ENCODE measurements at regions not wholly inside any gene's neighbourhood (a gene's known extent, or its start where the extent isn't known, plus 50 kb on each side); places are given as distances from the start of the nearest gene placed in this dataset.

- no peak for TF ChIP-seq CTCF (conservative IDR thresholded peaks at IDR 0.05; ENCODE audit: low read length)
- DNase-seq (ENCODE audit: low read depth) = no peak
- H3K4me3 ChIP-seq (ENCODE audit: low read length) = no peak overlapping the region
These were observed 172.2 kb upstream of the CENPE start for GRCh38 chr4:103370336-103370735.

- DNase-seq (ENCODE audit: low read depth) = no peak
- TF ChIP-seq CTCF (conservative IDR thresholded peaks at IDR 0.05; ENCODE audit: low read length) = no peak
These were observed 167.1 kb upstream of the CENPE start for GRCh38 chr4:103365285-103365684.

GRCh38 chr4:103364083-103364482, 165.9 kb upstream of the CENPE start:
- no peak for DNase-seq (ENCODE audit: low read depth)
- no peak for TF ChIP-seq CTCF (conservative IDR thresholded peaks at IDR 0.05; ENCODE audit: low read length)
- H3K4me3 ChIP-seq (ENCODE audit: low read length) = no peak overlapping the region

More at GRCh38 chr4:103365285-103365684, 167.1 kb upstream of the CENPE start:
- H3K4me3 ChIP-seq (ENCODE audit: low read length) = no peak overlapping the region

- DNase-seq (ENCODE audit: low read depth) = no peak
- TF ChIP-seq CTCF (conservative IDR thresholded peaks at IDR 0.05; ENCODE audit: low read length) = no peak
- H3K4me3 ChIP-seq (ENCODE audit: low read length) = no peak overlapping the region
These were observed 163.8 kb upstream of the CENPE start for GRCh38 chr4:103361926-103362325.

GRCh38 chr4:103359900-103360299, 161.8 kb upstream of the CENPE start:
- no peak for DNase-seq (ENCODE audit: low read depth)
- no peak overlapping the region for H3K4me3 ChIP-seq (ENCODE audit: low read length)
- TF ChIP-seq CTCF (conservative IDR thresholded peaks at IDR 0.05; ENCODE audit: low read length) = no peak

- DNase-seq (ENCODE audit: low read depth) = no peak
- no peak overlapping the region for H3K4me3 ChIP-seq (ENCODE audit: low read length)
- no peak for TF ChIP-seq CTCF (conservative IDR thresholded peaks at IDR 0.05; ENCODE audit: low read length)
These were observed 155.9 kb upstream of the CENPE start for GRCh38 chr4:103354006-103354405.

- H3K4me3 ChIP-seq (ENCODE audit: low read length) = no peak overlapping the region
- DNase-seq (ENCODE audit: low read depth) = no peak
- no peak for TF ChIP-seq CTCF (conservative IDR thresholded peaks at IDR 0.05; ENCODE audit: low read length)
These were observed 131.5 kb upstream of the CENPE start for GRCh38 chr4:103329642-103330041.
